GM13977 (cell line): ENCODE measurements at regions not wholly inside any gene's neighbourhood (a gene's known extent, or its start where the extent isn't known, plus 50 kb on each side); places are given as distances from the start of the nearest gene placed in this dataset.

Experiments
- DNase-seq: peaks from one replicate; pipeline ENCODE4 v3.0.0; 2012; ENCODE audit warnings: low spot score
- in situ Hi-C: fragments of 300-500 bp; cut with MboI; formaldehyde crosslinking; loops from one replicate; pipeline ENCODE4 v1.12.0; 2022; ENCODE audit warnings: low sequenced_read_pairs, low pct_unique_long_range_greater_than_20kb, mixed read lengths, inconsistent platforms; ENCODE audit not compliant: unreplicated experiment
- TF ChIP-seq, protein P1 (sequence below): IDR thresholded peaks from 2 replicates; pipeline ENCODE4 v1.5.1; 2012; ENCODE audit warnings: mild to moderate bottlenecking, control low read depth; ENCODE audit not compliant: insufficient read depth; ENCODE audit errors: extremely low read depth, missing control alignments

DNA sequence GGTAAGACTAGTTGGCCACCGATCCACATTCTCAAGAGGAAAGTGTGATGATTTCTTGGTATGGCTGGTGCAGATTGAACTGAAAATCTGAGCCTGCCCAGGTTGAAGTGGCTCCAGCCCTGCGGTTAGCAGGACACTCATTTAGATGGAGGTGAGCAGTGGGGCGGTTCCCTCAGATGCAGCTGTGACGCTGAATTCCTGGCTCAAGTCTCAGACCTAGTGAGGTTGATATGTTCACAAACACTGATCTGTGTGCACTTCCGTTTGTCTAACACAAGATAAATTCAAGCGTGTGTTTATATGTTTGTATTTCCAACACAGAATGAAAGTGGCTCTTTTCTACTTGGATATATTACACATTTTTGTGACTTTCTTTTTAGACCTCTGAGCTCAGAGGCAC is 83.4 kb upstream of the FRMD1 start:
- TF ChIP-seq, protein P1, sequence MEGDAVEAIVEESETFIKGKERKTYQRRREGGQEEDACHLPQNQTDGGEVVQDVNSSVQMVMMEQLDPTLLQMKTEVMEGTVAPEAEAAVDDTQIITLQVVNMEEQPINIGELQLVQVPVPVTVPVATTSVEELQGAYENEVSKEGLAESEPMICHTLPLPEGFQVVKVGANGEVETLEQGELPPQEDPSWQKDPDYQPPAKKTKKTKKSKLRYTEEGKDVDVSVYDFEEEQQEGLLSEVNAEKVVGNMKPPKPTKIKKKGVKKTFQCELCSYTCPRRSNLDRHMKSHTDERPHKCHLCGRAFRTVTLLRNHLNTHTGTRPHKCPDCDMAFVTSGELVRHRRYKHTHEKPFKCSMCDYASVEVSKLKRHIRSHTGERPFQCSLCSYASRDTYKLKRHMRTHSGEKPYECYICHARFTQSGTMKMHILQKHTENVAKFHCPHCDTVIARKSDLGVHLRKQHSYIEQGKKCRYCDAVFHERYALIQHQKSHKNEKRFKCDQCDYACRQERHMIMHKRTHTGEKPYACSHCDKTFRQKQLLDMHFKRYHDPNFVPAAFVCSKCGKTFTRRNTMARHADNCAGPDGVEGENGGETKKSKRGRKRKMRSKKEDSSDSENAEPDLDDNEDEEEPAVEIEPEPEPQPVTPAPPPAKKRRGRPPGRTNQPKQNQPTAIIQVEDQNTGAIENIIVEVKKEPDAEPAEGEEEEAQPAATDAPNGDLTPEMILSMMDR, result no peak
- DNase-seq, result no peak
- in situ Hi-C loops, result no loop called here

DNA sequence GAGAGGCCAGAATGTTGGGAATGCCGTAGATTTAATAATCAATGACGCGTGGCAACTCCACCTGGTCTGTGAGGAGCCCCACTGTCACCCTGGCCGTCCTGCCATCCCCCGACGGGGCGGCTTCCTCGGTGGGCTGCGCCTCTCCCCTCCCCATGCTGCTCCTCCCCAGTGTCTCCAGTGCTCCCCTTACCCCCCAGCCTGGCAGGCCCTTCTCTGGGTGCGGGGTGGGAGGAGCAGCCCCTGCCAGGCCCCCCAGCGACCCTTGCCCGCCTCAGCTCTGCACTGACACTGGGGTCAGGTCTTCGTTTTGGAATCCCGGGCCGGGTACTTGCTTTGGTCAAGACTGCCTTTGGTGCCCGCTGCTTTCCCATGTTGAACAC is 82.3 kb upstream of the FRMD1 start:
- DNase-seq, result no peak
- TF ChIP-seq, protein P1, result no peak
- in situ Hi-C loops, result no loop called here

DNA sequence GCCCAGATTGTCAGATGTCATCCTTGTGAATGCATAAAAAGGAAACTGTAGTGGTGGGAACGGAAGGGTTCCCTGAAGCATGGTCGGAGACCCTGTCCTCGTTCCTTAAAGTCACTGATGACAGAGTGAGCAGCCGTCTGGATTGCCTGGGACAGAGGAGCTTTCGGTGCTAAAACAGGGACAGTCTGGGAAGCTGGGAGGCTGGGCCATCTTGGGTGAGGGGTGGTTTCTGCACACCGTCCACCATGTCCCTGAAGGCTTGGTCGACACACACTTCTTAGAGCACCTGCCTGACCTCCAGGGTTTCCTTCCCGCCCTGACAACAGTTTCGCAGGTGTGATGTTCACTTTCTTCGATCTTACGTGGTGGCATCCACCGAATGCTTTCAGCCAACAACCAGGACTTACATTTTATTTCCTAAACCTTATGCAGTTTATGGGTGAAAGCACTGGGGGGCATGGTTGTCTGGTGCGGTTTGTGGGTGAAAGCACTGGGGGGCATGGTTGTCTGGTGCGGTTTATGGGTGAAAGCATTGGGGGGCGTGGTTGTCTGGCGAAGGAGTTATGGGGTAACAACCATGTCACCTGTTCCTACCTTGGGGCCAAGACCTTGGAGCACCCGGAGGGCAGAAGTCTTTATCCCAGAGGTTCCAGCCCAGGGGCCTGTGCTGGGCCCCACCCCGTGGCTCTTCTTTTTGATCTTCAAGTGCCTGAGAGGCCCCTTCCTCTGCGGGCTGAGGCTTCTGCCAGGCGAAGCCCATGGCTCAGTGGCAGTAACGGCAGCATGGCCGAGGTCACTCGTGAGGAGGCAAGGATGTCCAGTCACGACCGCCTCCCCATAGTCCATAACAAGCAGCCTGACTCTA is 81.7 kb upstream of the FRMD1 start:
- in situ Hi-C loops, result no loop called here
- TF ChIP-seq, protein P1, result no peak
- DNase-seq, result no peak

DNA sequence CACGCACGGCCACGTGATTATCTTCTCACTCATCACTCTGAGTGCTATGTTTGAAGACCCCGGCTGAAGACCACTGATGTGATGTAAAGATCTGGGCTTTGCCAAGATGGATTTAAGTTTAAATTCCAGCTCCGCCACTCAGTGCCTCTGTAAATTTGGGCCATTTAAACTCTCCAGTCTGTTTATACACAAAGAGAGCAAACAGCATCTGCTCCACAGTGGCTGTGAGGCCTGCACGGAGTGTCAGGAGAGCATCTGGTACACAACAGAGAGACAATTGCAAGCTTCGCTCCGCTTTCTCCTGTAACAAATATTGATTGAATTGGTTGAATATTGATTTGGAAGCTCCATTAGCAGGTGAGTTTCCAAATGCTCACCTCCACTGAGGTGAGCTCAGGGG is 80.5 kb upstream of the FRMD1 start:
- in situ Hi-C loops, result no loop called here
- no peak for DNase-seq
- TF ChIP-seq, protein P1, result no peak

DNA sequence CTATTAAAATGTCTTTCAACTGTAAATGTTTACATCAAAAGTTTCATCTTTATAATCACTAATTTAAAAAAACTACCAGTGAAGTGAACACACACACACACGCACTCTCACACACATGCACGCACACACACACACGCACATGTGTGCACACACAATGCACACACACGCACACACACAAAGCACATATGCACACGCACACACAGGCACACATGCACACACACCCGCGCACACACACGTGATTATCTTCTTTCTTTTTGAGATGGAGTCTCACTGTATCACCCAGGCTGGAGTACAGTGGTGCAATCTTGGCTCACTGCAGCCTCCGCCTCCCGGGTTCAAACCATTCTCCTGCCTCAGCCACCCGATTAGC is 80.0 kb upstream of the FRMD1 start:
- in situ Hi-C loops, result no loop called here
- TF ChIP-seq, protein P1, result no peak
- DNase-seq, result no peak

DNA sequence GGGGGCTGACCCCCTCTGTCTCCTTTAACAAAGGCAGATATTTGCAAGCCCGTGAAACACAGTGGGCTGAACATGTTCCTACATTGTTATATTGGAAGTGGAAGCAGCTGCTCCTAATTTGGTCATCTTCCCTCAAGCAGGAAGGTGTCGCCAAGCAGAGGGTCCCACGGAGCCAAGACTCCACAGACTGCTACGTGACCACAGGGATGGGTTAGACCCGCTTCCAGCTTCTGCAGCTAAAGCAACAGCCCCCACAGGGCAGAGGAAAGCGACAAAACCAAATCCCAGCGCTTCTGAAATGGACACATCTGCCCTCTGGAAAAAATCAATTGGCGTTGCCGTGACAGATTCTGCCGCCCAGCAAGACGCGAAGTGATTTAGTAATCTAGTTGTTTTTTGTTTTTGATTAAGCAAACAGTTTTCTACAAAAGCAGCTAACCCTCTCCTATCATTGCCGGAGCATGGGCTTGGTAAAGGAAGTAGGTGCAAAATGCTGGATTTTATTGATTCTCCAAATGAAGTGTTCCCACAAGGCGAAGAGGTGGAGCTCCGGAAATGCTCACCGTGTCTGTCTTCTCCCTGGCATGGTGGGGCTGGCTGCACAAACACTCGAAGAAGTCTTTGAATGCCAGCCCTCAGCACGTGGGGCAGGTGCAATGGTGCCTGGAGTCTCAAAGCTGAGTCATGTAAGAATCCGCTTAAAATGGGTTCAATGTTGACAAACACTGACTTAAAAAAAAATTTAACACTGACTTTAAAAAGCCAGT is 79.4 kb upstream of the FRMD1 start:
- no peak for DNase-seq
- in situ Hi-C loops, result no loop called here

More for the DNA sequence above, 79.4 kb upstream of the FRMD1 start:
- TF ChIP-seq, protein P1, result no peak
